Activated T-cell treated with anti-CD3 and anti-CD28 coated beads for 48 hours (primary cell): ENCODE measurements at regions not wholly inside any gene's neighbourhood (a gene's known extent, or its start where the extent isn't known, plus 50 kb on each side); places are given as distances from the start of the nearest gene placed in this dataset.
"Not testable (repeated sequence)": the region's sequence is repeated elsewhere in the genome, so short reads cannot be mapped to it uniquely, and the experiment has no call there.

Experiments
- DNase-seq: peaks from one replicate; pipeline ENCODE4 v3.0.0-alpha.2; 2020; ENCODE audit warnings: low read depth

DNA sequence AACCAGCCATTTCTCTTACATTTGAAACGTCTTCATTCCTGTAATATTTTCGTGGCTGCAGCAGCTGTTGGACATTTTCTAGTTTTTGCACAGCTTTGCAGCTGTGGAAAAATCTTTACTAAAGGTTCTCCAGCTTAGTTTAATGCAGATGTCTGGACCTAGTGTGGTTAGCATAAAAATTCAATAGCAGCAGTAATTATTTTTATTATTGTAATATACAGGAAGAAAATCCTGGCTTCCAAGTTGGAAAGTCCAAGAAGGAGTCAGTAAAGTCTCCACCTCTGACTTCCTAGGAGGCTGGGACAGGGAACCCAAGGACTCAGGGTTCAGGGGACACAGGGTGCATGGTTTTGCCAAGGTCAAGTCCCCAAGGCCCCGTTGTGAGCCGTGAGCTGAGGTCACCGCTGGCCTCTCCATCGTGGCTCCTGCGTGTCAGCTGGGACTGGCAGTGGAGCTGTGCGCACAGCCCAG, 230.6 kb downstream of the FNDC1 start:
- DNase-seq, result no peak

DNA sequence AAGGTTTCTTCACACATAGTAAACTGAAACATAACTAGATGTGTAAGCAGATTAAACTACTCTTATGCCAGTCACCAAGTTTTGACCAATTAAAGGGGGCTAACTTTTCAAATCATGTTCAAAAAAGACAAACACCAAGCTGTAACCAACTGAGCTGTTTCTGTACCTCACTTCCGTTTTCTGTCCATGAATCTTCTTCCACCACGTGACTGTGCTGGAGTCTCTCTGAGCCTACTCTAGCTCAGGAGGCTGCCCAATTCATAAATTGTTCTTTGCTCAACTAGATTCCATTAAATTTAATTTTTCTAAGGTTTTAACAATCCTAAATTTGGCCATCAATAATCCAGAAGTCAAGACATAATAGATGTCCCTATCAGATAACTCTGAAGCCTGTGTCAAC, 229.4 kb downstream of the FNDC1 start:
- no peak for DNase-seq

DNA sequence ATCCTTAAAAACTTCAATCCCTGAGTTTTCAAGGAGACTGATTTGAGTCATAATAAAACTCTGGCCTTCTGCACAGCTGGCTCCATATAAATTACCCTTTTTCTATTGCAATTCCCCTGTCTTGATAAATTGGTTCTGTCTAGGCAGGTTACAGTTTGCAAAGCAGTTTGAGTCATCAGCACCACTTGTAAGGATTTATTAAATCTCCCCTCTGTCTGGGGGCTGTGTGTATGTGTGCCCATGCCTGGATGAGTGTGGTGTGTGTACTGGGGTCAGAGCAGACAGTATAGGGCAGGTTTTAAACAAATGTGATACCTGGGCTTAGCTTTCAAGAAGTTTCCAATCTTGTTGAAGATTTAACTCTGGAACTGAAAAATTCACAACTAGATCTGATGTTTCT, 228.6 kb downstream of the FNDC1 start:
- no peak for DNase-seq

DNA sequence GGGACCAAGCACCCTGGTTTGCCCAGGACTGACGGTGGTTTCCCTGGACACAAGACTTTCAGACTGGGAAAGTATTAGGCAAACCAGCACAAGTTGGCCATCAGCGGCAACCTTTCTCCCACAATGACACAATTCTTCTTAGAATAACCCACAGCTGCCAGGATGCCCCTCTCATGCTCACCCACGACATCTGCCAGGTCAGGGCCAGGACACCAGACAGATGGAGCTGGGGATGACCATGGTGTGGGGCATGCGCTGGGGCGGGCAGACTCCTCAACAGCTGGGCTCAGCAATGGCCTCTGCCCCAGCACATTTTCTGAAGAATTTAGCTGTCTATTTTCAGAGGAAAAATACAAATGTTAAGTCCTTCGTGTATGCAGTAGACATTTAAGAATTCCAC, 226.4 kb downstream of the FNDC1 start:
- DNase-seq, result no peak

DNA sequence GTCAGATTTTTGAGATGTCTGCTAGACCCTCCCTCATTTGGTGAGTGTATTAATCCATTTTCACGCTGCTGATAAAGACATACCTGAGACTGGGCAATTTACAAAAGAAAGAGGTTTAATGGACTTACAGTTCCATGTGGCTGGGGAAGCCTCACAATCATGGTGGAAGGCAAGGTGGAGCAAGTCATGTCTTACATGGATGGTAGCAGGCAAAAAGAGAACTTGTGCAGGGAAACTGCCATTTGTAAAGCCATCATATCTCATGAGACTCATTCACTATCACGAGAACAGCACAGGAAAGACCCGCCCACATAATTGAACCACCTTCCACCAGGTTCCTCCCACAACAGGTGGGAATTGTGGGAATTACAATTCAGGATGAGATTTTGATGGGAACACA, 223.5 kb downstream of the FNDC1 start:
- DNase-seq, result not testable (repeated sequence)

DNA sequence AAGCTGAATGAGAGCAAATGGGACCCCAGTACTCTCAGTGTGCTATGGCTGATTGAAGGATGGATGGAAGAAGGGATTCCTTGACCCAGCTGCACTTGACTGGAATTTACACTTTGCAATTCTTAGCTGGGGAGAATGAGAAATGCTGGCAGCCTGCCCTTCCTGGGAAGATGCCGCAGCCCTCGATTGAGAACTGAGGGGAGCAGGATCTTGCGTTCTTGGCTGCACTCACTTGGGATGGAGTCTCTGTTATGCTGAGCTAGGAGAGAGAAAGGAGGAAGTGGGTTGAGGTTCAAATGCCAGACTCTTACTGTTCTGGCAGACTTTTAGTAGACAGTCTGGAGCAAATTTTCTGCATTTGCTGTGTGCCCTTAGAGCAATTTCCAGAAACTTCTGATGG, 221.2 kb downstream of the FNDC1 start:
- DNase-seq, result no peak

DNA sequence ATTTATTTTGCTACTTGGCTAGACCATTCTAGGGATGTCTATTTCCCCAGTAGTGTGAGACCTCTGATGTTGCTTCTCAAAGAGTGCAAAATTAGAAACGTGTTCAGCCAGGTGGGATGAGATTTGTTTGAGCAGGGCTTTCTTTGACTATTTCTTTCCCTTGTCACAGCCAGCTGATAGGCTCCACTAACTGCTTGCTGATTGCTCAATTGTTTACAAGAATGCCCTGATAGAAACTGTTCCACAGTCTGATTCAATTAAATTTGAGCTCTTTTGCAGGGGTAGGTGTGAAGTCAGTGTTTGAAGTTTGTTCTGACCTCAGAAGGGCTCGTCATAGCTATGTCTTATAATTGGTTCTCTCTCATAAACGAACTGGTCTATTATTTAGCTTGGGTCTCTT, 220.5 kb downstream of the FNDC1 start:
- no peak for DNase-seq

DNA sequence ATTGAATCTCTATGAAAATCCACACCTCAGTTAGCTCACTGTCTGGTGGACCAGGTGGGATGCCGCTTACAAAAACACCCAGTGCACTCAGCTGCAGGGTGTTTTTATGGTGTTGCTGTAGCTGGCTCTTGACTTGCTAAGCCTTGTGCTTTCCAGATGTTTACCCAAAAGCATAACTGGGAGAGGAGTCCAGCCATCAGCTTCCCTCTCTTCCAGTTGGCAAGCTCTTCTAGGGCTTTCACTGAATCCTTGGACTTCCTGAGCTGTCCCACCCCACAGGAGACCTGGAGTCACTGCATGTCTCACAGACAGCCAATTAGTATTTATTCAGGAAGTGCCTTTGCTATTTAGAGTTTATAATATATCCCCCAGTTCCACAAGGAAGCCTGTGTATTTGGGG, 210.9 kb downstream of the FNDC1 start:
- no peak for DNase-seq

DNA sequence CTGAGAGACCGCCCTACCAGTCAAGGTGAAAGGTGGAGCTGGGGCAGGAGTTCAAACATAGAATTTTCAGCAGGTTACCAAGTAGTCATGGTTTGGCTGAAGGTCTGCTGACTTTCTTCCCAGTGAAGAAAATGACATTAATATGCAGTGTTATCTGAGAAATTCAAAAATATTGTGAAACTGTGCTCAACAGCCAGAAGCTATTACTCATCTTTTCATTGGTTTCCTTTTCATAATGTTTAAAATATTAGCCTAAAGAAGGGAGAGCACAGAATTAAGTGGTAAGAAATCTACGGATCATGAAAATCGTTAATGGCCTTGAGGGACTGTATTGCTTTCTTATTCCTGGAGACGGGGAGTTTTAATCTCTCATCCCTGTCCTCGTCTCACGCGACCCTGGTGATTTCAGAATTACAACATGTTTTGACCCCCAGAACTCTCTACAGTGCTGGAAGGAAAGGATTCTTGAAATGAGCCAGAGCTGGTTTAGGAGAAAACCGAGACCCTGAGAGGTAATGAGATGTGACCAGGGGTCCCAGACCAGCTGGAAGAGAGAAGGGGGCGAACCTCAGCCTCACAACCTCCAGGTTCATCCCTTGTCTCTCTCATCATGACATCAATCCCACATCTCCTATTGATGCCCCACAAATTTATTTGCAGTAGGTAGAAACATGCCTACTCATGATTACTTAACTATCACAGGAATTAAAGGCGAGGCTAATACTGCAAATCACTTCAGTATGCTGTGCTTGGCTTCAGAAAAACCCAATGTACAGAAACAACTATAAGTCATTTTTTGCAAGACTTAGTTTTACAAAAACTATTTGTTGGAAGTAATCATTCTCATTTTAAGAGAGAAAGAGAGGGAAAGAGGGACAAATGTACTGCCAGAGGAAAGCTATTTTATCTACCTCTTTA, 209.5 kb downstream of the FNDC1 start:
- no peak for DNase-seq

DNA sequence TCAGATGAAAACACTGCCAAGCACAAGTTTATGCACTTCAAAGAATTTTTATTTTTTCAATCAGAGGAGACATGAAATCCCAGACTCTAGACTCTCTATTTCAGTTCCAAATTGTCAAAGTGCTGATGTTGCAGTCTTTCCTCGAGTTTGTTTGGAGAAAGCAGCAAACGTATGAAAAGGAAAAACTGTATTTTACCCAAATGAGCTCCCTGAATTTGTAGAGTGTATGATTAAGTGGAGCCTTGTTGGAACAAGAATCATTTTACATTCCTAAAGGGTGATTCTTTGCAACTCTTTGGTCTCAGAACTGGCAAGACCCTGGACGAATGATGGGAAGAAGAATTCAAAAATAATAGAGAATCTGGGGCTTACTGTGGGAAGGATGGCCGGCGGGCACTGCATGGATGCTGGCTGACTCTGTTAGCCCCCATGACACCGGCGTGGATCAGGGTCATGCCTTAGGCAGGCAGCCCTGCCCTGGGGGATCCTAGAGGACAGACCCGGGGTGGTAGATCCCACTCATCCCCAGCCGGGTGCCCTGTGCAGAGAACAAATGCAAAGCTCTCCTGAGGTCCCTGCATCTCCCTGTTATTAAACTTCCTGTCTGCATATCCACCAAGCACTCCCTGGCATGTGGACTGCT, 207.4 kb downstream of the FNDC1 start:
- no peak for DNase-seq

DNA sequence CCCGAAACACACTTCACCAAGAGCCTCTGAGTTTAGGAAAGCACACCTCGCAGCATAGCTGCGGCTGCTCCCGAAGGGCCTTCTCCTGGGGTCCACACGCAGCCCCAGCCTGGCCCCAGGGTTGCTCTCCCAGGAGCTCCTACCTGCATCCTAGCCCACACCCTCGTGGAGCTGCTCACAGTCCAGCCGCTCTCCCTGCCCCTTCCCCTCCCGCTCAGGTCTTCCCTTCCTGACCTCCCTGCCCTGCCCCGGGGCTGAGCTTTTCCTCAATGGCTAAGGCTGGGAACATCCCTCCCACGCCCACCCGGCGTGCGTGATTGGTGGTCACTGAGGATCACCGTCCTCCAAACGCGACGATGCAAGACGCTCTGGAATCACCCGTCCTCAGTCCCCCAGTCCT, 205.8 kb downstream of the FNDC1 start:
- DNase-seq, result no peak

DNA sequence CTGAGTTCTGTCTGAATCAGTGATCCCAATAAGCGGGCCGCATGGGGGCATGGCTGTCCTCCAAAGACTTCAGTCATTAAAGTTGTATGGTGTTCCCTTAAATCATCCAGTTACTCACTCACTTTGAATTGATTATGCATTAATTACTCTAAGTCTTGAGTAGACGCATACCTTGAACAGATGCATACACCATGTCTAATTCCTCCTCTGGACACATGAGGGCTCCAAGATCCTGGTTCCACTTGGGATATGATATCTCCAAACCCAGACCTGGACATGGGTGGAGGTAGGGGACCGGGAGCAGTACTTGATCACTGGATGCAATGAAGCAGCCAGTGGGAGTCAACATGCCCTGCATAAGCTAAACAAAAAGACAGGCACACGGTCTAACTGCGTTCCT, 204.5 kb downstream of the FNDC1 start:
- DNase-seq, result no peak

DNA sequence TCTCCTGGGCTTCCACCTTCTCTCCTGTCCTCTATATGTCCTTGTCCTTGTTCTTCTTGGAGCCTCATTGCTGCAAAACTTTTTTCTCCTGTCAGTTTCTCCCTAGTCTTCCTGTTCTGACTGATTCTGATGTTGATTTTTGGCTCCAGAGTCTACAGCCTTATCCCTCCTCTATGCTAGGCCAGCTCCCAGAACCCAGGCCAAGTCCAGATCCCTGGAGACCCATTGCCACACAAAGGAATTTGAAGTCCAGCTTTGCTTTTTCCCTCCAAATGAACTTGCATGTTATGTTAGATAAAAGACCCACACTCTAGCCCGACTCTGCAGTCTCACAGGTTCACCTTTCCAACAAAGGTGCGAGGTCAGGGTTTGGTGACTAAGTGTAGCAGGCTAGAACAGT, 203.1 kb downstream of the FNDC1 start:
- DNase-seq, result no peak

DNA sequence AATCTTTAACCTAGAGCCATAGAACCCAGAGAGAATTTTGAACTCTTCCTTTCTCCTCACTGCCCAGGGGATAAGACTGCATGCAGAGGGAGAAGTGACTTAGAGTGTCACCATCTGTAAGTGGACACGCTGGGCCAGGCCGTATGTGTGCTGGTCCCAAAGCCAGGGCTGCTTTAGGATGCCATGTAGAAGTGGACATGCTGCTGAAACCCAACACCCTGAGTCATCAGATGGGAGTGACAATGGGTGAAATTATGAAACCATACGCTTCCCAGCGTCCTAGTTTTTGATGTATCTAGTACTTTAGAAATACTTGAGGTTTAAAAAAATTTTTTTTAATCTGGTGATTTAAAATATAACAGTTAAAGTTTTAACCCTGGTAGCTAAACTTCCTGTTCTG, 191.1 kb downstream of the FNDC1 start:
- DNase-seq, result no peak

DNA sequence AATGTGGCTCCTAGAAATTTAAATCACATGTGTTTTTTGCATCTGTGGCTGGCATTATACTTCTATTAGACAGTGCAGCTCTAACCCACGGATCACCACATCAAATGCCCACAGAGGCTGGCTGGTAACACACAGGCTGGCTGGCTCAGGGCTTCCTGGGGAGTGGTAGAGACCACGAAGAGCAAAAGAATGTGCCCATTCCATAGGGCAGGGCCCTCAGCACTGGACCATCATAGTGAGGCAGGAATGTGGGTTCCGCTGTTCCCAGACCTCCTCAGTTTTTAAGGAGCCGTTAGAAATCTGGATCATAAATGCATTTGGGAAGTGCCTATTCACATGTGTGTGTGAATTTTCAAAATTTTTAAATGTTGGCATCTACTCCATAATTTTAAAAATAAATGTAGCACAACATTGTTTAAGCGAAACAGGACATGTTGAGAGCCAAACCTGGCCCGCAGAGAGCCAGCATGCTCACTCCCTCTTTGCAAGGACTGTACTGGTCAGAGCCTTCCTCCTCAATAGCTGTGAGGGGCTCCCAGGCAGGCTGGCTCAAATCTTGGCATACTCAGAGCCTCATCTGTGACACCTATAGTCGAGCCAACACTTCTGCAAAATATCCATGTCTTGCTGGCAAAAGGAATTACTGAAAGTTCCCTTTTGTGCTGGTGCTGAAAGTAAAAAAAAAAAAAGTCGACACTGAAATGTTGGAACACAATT, 190.5 kb downstream of the FNDC1 start:
- no peak for DNase-seq

DNA sequence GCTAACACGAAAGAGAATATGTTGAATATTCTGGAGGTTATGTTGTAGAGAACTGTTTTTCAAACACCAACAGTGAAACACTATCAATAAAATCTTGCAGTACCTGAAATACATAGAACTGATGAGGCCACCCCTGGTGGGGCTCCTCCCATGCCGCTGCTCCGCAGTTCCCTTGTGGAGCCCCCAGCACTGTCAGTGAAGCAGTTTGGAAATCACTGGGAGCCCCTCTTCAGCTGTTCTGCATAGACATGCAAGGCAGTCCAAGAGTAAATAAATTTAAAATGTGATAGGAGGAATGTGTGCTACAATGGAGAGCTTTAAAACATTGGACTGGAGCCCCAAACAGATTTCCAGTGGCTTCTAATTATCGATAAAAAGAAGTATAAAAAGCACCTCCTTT, 189.4 kb downstream of the FNDC1 start:
- DNase-seq, result no peak

DNA sequence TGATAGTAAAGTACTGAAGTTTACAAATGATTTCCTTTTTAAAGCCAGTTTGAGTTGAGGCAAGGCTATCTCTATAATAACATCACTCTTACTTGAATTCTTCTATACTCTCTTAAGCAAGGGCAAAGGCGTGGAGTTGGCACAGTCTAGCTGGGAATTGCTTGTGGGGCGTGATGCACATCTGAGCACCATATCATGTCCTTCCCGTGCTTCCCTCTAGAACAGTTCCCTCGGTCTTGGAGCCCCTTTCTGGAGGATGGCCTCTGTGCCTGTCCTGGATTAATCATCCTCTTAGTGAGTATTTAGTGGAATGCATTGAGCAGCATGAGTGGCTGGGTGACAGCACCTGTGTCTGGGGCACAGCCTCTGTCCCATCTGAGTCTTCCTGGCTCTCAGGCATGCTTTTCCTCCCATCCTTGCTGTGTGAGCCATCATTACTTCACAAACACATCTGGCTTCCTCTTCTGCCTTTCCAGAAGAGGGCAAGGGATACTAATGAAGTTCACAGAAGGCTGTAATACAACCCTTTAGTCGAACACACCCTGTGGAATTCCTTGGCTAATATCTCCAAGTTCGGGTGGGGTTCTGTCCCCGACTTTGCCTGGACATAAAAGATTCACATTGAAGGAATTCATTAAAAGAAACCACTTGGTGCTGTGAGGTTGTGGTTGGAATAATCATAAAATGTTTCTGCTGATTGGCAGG, 188.2 kb downstream of the FNDC1 start:
- no peak for DNase-seq

DNA sequence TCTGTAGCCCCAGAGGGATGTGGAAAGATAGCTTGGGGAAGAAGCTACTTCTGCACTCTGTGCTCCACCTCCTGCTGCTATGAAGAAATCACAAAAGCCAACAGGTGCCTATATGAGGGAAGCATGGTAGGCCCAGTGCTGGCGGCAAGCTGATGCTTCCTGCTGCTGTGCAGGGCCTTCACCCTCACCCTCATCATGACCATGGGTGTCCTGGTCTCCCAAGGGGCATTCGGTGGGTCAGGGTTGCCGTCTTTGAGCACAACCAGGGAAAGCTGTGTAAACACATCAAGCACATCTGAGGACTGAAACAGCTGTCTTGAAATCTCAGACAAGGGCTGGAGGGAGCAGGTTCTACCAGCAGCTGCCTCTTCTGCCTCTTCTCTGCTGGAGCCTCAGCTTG, 184.0 kb downstream of the FNDC1 start:
- DNase-seq, result no peak

DNA sequence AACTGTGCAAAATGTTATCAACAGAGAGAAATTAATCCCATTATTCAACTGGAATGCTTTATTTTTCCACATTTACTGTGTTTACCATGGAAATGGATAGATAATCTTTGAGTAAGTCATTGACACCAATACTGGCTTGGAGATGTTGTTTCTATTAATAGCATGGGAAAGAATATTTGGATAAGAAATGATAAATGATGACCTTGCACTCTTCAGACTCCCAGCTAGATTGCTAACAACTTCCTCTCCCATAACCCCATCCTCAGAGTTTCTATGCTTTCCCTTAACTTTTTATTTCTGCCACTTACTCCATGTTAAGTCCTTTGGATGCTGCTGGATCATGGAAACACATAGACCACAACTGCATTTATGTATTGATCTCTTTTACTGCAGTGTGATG, 182.5 kb downstream of the FNDC1 start:
- DNase-seq, result no peak

DNA sequence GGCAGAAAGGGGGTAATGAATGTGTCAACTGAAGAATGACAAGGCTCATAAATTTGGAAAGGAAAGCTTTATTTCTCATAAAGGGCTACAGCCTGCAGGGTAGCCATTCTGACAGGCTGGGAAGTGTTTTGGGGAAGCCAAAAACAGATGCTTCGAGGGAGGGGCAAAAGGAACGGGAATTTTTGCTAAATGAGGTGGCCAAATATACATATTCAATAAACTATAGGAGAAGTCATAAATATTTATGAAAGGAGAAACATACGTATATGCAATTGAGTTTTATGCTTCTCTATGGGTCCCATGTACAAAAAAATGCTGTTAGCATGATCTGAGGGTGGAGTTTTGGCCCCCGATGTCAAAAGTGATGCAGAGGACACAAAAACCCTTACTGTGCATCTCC, 180.7 kb downstream of the FNDC1 start:
- no peak for DNase-seq

DNA sequence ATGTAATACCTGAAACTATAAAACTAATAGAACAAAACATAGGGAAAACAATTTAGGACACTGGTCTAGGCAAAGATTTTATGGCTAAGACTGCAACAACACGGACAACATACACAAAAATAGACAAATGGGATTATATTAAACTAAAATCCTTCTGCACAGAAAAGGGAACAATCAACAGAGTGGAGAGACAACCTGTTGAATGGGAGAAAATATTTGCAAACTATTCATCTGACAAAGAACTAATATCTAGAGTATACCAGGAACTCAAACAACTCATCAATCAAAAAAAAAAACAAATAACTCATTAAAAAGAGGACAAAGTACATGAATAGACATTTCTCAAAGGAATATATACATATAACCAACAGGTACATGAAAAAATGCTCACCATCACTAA, 174.5 kb downstream of the FNDC1 start:
- no peak for DNase-seq

DNA sequence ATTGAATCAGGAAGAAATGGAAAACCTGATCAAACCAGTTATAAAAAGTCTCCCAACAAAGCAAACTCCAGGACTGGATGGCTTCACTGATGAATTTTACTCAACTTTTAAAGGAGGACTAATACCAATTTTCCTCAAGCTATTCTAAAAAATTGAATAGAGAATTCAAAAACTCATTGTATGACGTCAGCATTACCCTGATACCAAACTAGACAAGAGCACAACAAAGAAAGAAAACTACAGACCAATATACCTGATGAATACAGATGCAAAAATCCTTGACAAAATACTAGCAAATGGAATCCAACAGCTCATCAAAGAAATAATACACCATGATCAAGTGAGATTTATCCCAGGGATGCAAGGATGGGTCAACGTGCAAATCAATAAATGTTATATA, 172.9 kb downstream of the FNDC1 start:
- DNase-seq, result no peak
